ENCODE measurements at regions not wholly inside any gene's neighbourhood (a gene's known extent, or its start where the extent isn't known, plus 50 kb on each side); places are given as distances from the start of the nearest gene placed in this dataset.
A peak's percentile ranks its signal among the peaks of the same experiment; 100 is the strongest.

DNA sequence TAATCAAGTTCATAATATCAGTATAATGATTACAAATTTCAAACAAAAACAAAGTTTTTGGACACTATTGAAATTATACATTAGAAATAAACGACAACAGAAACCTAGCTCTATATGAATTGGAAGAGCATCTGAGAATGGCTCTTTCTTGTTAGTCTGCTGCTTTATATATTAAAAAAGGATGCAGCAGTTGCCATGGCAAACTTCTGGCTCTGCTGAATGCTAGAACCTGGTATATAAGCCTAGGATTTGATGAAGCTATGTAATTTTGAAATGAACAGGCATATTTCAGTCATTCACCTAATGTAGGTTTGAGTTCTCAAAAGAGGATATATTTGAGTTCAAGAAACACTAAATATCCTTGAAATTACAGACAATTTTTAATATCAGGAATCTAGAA, 252.7 kb upstream of the KCNMB2 start:
- H3K9me3 ChIP-seq (ENCODE audit: low read depth, low read length): no peaks in the 10 kb centered on the region
- TF ChIP-seq, protein P1, sequence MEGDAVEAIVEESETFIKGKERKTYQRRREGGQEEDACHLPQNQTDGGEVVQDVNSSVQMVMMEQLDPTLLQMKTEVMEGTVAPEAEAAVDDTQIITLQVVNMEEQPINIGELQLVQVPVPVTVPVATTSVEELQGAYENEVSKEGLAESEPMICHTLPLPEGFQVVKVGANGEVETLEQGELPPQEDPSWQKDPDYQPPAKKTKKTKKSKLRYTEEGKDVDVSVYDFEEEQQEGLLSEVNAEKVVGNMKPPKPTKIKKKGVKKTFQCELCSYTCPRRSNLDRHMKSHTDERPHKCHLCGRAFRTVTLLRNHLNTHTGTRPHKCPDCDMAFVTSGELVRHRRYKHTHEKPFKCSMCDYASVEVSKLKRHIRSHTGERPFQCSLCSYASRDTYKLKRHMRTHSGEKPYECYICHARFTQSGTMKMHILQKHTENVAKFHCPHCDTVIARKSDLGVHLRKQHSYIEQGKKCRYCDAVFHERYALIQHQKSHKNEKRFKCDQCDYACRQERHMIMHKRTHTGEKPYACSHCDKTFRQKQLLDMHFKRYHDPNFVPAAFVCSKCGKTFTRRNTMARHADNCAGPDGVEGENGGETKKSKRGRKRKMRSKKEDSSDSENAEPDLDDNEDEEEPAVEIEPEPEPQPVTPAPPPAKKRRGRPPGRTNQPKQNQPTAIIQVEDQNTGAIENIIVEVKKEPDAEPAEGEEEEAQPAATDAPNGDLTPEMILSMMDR (IDR thresholded peaks at IDR 0.05; ENCODE audit: extremely low read depth, low read depth, low read length): no peak
- H3K79me2 ChIP-seq (ENCODE audit: insufficient read depth, low read length): no peaks in the 10 kb centered on the region
- H3K4me1 ChIP-seq (ENCODE audit: insufficient read depth, low read length): no peaks in the 10 kb centered on the region
- H3K36me3 ChIP-seq (ENCODE audit: insufficient read depth, low read length): no peaks in the 10 kb centered on the region
- H3K27ac ChIP-seq (ENCODE audit: low read depth, low read length): no peak overlapping the region
- no peak for DNase-seq (ENCODE audit: insufficient read length, low spot score, missing footprints)
- no peaks in the 10 kb centered on the region for H3K27me3 ChIP-seq (ENCODE audit: insufficient read depth, low read length)
- H2AFZ ChIP-seq (ENCODE audit: low read length): no peak overlapping the region
- H4K20me1 ChIP-seq (ENCODE audit: insufficient read depth, low read length): no peaks in the 10 kb centered on the region
- H3K4me3 ChIP-seq (ENCODE audit: insufficient read depth, low read length): no peak overlapping the region
- no peak overlapping the region for H3K4me2 ChIP-seq (ENCODE audit: insufficient read depth, low read length)

DNA sequence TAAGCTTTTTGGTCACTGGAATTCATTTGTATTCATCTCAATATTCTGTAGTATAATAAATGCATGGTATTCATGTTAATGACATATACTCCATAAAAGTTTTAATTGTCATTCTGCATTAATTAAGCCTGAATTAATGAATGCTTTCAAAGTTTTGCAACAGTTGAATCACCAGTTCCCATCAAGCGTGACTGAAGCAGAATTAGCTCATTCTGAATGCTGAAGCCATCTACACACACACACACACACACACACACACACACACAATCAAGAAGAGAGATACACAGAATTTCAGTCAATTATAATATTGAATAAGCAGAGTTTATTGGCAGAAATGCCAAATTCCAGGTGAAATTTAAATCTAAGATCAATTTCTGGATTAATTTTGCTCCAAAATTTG, 252.1 kb upstream of the KCNMB2 start:
- H4K20me1 ChIP-seq (ENCODE audit: insufficient read depth, low read length): no peaks in the 10 kb centered on the region
- H3K27me3 ChIP-seq (ENCODE audit: insufficient read depth, low read length): no peaks in the 10 kb centered on the region
- H3K36me3 ChIP-seq (ENCODE audit: insufficient read depth, low read length): no peaks in the 10 kb centered on the region
- H3K4me3 ChIP-seq (ENCODE audit: insufficient read depth, low read length): no peak overlapping the region
- no peaks in the 10 kb centered on the region for H3K4me1 ChIP-seq (ENCODE audit: insufficient read depth, low read length)
- H3K27ac ChIP-seq (ENCODE audit: low read depth, low read length): no peak overlapping the region
- no peak overlapping the region for H3K4me2 ChIP-seq (ENCODE audit: insufficient read depth, low read length)
- no peaks in the 10 kb centered on the region for H3K9me3 ChIP-seq (ENCODE audit: low read depth, low read length)
- no peak overlapping the region for H2AFZ ChIP-seq (ENCODE audit: low read length)
- H3K79me2 ChIP-seq (ENCODE audit: insufficient read depth, low read length): no peaks in the 10 kb centered on the region
- TF ChIP-seq, protein P1 (IDR thresholded peaks at IDR 0.05; ENCODE audit: extremely low read depth, low read depth, low read length): no peak
- no peak for DNase-seq (ENCODE audit: insufficient read length, low spot score, missing footprints)

GRCh38 chr3:178288074-178288473, 248.2 kb upstream of the KCNMB2 start:
- no peaks in the 10 kb centered on the region for H3K36me3 ChIP-seq (ENCODE audit: insufficient read depth, low read length)

GRCh38 chr3:178289544-178290160, 246.6 kb upstream of the KCNMB2 start:
- no peak for DNase-seq (ENCODE audit: insufficient read length, low spot score, missing footprints)
- H3K4me1 ChIP-seq (ENCODE audit: insufficient read depth, low read length): no peaks in the 10 kb centered on the region

More at GRCh38 chr3:178288074-178288473, 248.2 kb upstream of the KCNMB2 start:
- H3K79me2 ChIP-seq (ENCODE audit: insufficient read depth, low read length): no peaks in the 10 kb centered on the region
- no peaks in the 10 kb centered on the region for H3K4me1 ChIP-seq (ENCODE audit: insufficient read depth, low read length)
- H3K27me3 ChIP-seq (ENCODE audit: insufficient read depth, low read length): no peaks in the 10 kb centered on the region
- H4K20me1 ChIP-seq (ENCODE audit: insufficient read depth, low read length): no peaks in the 10 kb centered on the region
- no peak overlapping the region for H3K4me2 ChIP-seq (ENCODE audit: insufficient read depth, low read length)
- no peak overlapping the region for H2AFZ ChIP-seq (ENCODE audit: low read length)
- no peak overlapping the region for H3K4me3 ChIP-seq (ENCODE audit: insufficient read depth, low read length)
- H3K9me3 ChIP-seq (ENCODE audit: low read depth, low read length): no peaks in the 10 kb centered on the region
- H3K27ac ChIP-seq (ENCODE audit: low read depth, low read length): no peak overlapping the region
- TF ChIP-seq, protein P1 (IDR thresholded peaks at IDR 0.05; ENCODE audit: extremely low read depth, low read depth, low read length): no peak
- no peak for DNase-seq (ENCODE audit: insufficient read length, low spot score, missing footprints)

More at GRCh38 chr3:178289544-178290160, 246.6 kb upstream of the KCNMB2 start:
- Histone ChIP-seq H3K27ac (ENCODE audit: low read depth, low read length) (no peak overlapping the region), H3K9me3 (ENCODE audit: low read depth, low read length) (no peaks in the 10 kb centered on the region), H3K4me3 (ENCODE audit: insufficient read depth, low read length) (no peak overlapping the region), H2AFZ (ENCODE audit: low read length) (peak overlapping the region; percentile 72), H3K79me2 (ENCODE audit: insufficient read depth, low read length) (no peaks in the 10 kb centered on the region), H3K36me3 (ENCODE audit: insufficient read depth, low read length) (no peaks in the 10 kb centered on the region), H3K4me2 (ENCODE audit: insufficient read depth, low read length) (peak overlapping the region; percentile 18), H4K20me1 (ENCODE audit: insufficient read depth, low read length) (no peaks in the 10 kb centered on the region), H3K27me3 (ENCODE audit: insufficient read depth, low read length) (no peaks in the 10 kb centered on the region)
- TF ChIP-seq, protein P1 (IDR thresholded peaks at IDR 0.05; ENCODE audit: extremely low read depth, low read depth, low read length): no peak

All from osteoblast (primary cell).